Stimulated activated CD8-positive, alpha-beta memory T cell treated with anti-CD3 and anti-CD28 coated beads, Interleukin-4, amount 100 ng/mL, for 1 hour (primary cell): ENCODE measurements at regions not wholly inside any gene's neighbourhood (a gene's known extent, or its start where the extent isn't known, plus 50 kb on each side); places are given as distances from the start of the nearest gene placed in this dataset.
"Not testable (repeated sequence)": the region's sequence is repeated elsewhere in the genome, so short reads cannot be mapped to it uniquely, and the experiment has no call there.

ENCODE experiments used
- DNase-seq, 2 donors: peaks; one replicate each; pipeline ENCODE4 v3.0.0-alpha.2; 2020; ENCODE audit warnings: low read depth in 2 of 2, low spot score in 1 of 2

DNA sequence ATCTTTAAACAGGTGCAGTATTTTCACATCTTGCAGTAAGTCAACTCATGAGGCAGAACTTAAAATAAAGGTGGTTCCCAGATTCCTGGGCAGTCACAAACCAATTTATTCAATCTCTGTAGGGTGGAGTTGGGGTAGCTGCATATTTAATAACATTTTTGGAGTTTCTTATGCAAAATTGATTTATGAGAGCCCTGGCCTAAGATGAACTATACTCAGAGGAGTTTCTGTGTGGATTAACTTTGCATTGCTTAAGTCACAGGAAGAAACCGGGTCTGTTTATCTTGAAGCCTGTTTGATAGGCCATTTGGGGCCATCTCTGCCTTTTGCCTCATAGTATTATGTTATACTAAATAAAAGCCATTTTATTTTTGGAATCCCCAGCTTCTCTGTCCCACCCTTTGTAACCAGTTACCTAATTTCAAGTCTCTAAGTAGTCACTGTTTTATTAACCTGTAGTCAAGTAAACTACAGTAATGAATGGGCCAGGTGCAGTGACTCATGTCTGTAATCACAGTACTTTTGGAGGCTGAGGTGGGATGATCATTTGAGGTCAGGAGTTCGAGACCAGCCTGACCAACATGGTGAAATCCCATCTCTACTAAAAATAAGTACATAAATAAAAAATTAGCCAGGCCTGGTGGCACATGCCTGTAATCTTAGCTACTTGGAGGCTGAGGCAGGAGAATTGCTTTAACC lies 104.4 kb upstream of the FAM3C start:
- no peak for DNase-seq

DNA sequence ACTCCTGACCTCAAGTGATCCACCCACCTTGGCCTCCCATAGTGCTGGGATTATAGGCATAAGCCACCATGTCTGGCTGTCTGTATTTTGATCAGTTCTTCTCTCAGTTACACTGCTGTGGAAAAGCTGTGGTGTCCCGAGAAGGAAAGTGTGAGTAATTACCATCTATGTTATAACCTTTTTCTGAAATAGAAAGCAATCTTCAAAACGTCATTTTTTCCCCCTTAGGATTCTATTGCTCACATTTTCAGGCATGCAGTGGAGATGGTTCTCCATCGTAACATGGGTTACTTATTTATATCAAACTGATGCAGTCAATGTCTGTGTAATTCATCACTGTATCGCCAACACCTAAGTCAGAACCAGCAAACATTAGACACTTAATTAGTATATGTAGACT lies 103.5 kb upstream of the FAM3C start:
- no peak for DNase-seq

DNA sequence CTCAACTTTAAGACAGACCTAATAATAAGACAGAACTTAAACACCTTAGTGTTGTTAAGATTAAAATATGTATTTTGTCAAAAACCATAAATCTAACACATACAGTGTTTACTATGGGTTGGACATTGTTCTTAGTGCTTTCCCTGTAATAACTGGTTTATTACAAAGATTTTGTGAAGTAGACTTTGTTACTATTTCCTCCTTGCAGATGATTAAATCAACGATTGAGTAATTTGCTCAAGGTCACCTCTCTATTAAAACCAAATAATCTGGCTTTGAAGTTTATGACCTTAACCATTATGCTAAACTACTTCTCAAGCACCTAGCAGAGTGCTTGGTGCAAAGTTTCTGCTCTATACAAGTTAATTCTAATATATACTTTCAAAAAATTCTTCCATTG lies 102.7 kb upstream of the FAM3C start:
- DNase-seq, result no peak

GRCh38 chr7:121497545-121497944 lies 101.4 kb upstream of the FAM3C start:
- DNase-seq, result not testable (repeated sequence)

DNA sequence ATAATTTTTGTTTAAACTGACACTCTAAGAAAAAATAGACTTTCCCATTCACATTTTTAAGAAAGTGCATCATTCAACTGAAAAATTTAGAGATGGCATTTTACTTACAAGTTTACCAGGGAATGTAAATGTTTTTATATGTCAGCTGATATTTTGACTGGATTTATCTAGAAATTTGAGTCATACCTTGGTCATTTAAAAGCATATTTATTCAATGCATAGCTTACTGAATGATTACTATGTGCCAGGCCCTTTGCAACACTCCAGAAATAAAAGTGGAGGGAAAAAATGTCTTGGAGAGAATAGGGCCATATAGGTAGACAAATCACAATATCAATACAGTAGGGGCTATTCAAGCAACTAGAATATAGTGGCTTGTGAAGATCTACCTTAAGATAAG lies 98.4 kb upstream of the FAM3C start:
- no peak for DNase-seq

- DNase-seq, result no peak
Observed at GRCh38 chr7:121493553-121493952, 97.4 kb upstream of the FAM3C start.

DNA sequence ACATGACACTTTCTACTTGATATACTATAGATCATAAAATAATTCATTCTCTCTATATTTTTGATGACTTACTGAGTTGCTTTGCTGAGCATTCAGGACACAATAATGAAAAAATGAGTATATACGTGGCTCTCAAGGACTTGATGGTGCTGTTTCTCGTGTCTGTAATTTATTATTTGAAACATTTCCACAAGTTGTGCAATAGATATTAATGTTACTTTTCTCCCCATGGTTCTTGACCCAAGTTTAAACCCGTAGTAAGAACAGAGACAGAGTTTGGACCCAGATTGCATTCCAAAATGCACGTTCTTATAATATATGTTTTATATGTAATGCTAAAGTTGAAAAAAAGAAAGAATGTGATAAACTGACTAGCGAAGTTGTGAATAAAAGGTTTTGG lies 94.2 kb upstream of the FAM3C start:
- no peak for DNase-seq

DNA sequence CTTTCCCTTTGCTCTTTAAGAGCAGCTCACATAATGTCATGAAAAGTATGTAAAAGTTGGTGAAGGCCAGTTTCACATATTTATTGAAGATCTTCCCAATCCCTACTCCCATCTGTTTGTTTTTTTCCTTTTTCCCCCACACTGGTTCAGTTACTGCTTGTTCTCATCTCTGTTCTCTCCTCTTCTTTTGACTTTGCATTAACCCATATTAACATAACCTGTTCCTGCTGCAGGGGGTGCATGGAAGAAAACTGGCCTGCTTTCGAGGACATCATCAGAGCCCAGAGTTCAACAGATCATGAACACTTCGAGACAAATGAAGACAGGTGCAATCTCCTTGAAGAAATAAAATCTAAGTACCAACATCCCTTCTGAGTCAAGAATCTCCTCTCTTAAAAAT lies 93.3 kb upstream of the FAM3C start:
- DNase-seq, result no peak

- no peak for DNase-seq
Observed at GRCh38 chr7:121488111-121488650, 92.1 kb upstream of the FAM3C start.

DNA sequence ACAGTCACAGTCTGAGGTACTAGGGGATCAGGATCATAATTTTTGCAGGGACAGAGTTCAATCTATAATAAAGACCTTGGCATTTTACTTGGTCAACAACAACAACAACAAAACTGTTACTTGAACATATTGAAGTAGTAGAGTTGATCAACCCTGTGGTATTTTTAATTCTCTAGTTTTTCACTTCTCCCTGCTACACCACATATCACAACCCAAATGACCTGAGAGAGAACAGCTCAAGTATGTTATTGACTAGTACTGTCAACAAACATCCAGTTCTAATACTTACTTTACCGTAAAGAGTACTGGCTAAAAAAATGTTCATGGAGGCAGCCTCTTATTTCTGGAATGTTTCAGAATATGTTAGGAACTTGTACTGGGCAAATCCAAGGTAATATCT lies 90.5 kb upstream of the FAM3C start:
- DNase-seq, result no peak

- DNase-seq, result no peak
Observed at GRCh38 chr7:121485467-121486243, 89.5 kb upstream of the FAM3C start.

- no peak for DNase-seq
Observed at GRCh38 chr7:121484089-121484763, 88.1 kb upstream of the FAM3C start.

- no peak for DNase-seq
Observed at GRCh38 chr7:121480566-121481335, 84.6 kb upstream of the FAM3C start.

GRCh38 chr7:121480058-121480457 lies 84.0 kb upstream of the FAM3C start:
- DNase-seq, result no peak

DNA sequence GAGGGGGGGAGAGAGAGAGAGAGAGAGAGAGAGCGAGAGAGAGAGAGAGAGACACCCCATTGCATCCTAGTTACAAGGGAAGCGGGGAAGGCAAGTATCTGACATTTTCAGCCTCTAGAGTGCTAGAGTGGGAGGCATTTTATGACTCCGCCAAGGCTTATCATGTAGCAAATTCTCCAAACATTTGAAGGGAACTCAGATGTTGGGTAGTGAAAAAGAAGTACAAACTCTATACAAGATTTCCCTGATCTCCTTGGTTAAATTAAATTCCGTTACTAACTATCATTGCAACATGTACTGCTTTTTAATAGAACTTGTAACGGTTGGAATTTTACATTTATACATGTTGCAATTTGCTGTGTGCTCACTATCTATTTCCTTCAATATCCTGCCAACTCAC lies 83.4 kb upstream of the FAM3C start:
- no peak for DNase-seq

DNA sequence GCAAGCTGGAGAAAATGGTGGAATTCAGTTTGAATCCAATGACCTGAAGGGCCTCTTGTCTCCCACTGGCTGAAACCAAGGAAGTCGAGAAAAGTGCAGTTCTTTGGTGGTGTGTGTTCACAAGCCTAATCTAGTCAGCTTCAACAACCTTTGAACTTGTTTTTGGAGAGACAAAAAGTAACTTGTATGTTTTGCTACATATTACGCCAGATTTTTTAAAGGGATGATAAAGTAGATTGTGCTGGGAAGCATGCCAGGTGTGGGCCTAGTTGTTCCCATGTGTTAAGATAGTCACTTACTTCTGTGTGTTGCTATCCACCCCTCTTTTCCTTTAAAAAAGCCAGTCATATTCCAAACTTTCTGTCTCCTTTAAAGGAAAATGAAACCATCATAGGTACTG lies 79.7 kb upstream of the FAM3C start:
- DNase-seq, result no peak

GRCh38 chr7:121474301-121474673 lies 78.2 kb upstream of the FAM3C start:
- no peak for DNase-seq

DNA sequence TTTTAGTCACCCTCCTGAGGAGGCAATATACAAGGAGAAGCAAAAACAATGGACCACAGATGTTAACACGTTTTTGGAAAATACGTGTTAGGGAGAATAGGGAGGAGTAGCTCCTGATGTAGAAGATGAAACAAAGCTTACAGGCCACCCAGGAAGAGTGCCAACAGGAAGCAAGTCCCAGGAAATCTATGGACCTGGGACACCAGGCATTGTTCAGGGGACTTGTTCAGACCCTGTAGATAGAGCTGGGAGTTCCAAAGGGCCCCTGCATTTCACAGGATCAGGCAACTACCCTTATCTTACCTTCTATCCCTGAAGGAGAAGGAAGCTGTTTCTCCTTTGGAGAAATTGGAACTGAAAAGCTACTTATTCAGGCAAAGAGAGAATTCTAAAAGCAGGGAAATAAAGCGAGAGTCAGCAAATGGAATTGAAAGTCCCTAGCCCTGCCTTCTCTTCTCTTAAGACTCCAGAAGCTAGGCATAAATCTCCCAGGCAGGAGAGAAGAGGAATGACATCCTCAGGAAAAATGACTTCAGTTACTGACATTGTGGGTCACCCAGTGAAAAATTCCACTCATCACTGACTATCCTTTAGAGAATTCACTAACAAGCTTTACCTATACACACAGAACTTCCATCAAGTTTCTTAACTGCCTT lies 77.7 kb upstream of the FAM3C start:
- no peak for DNase-seq

- DNase-seq, result no peak
Observed at GRCh38 chr7:121466455-121466854, 70.3 kb upstream of the FAM3C start.

DNA sequence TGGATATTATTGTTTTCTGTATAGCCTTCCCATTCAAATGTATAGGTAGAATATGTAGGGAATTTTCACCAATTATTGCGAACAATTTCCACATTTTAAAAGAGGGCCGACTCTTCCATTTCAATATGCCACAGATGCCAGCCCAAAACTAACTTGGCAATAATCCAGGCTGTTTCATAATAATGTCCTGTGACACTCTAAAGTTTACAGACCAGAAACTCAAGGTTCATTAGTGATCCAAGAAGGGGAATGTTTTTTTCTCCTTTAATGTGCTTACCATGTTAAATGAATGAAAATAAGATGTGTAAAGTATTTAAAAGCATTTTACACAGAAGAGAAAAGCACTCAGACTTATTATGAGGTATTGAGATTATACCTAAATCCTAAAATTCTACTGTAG lies 63.0 kb upstream of the FAM3C start:
- no peak for DNase-seq
